Right lung (tissue), 2 donors: ENCODE measurements at regions not wholly inside any gene's neighbourhood (a gene's known extent, or its start where the extent isn't known, plus 50 kb on each side); places are given as distances from the start of the nearest gene placed in this dataset.

Experiments
- DNase-seq, 2 donors: peaks; one replicate each; pipeline ENCODE4 v3.0.0-alpha.2; 2013

DNA sequence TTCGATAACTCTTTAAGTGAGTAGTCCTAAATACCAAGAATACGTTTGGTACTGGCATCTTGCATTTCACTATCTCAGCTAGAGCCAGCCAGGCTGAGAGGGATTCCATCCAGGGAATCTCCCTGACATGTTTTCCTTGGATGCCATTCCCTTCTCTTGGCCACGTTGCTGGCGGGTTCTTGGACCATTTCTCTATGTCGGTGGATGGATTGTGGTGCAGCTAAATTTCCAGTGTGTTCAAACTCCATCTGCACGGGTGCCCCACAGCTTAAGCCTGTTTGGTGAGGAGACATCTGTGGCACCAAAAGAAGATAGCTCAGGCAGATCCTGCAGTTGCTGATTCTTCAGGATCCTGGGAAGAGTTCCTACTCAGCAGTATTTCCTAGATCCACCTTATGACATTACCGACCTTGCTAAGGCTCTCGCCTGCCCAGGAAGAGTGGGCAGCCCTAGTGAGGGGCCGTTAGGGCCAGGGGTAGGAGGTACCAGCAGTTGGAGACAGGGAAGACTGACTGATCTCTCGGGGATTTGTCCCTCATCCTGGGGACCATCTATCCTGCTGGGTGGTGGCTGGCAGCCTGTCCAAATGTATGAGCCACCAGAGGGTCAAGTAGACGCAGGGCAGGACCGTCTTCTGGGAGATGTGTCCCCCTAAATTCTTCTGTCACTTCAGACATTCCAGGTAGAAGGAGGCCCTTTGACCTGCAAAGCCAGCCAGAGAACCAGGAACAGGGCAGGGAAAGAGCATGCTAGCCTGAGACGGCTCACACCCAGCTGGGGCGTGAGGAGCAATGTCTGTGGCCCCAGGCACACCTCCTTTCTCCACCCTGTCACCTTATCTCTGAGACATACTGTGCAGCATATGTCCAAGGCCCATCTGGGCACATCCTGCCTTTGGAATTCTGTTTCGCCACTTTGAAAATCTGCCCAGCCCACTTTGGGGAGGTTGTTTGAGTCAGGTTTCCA lies 72.6 kb upstream of the CAPRIN2 start:
- no peak for DNase-seq

GRCh38 chr12:30826276-30826675 lies 71.5 kb upstream of the CAPRIN2 start:
- DNase-seq, result no peak

- no peak for DNase-seq
Observed at GRCh38 chr12:30825341-30825740, 70.6 kb upstream of the CAPRIN2 start.

- no peak for DNase-seq
Observed at GRCh38 chr12:30824311-30824710, 69.6 kb upstream of the CAPRIN2 start.

DNA sequence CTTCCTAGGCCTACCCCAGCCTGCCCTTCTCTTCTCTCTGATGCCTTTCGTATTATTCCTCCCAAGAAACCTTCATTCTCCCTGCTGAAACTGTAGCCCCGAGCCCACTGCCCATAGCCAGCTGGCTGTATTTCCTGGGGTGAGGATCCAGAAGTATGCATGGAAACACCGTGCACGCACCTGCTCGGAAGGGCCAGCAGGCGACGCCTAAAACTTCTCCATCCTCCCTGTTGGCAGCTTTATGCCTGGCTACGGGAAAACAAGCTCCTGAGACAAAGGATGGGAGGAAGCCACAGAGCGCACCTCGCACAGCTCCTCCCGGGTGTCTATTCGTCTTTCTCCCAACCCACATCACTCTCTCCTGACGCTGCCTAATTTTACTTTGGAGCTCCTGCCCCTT lies 69.0 kb upstream of the CAPRIN2 start:
- no peak for DNase-seq

GRCh38 chr12:30823156-30823699 lies 68.5 kb upstream of the CAPRIN2 start:
- peak; percentile 36 to 38 for DNase-seq

DNA sequence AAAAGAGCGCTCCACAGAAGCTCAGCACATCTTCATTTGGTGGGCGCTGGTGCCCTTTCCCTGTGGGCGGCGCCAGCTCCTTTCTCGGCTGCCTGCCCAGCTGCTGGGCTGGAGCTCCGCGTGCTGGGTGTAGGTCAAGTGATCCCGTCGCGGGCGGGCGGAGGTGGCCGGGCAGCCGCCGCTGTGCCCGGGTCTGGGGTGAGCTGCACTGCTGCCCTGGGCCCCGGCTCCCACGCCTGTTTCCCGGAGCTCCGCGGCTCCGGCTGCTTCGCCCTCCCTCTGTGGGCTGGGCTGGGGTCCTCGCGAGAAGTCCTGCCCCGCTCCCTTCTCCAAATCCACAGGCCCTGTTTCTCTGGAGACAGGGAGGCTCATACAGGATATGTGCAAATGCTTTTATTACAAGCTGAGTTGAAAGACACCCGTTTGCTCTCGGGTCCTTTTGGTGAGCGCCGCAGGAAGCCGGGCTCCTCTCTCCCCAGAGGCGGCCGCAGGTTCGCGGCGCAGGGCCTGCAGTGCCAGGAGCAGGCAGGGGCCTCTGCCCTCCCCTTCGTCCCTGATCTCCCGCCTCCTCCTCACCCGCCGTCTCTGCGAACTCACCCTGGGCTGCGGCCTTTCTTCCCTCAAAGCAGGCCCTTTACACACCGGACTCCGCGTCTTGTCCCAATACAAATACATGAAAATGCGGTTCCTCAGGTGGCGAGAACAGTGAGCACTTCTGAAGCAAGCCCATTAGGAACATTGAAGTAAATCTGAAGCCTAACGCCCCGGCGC lies 67.8 kb upstream of the CAPRIN2 start:
- DNase-seq, result peak; percentile 71 to 72

DNA sequence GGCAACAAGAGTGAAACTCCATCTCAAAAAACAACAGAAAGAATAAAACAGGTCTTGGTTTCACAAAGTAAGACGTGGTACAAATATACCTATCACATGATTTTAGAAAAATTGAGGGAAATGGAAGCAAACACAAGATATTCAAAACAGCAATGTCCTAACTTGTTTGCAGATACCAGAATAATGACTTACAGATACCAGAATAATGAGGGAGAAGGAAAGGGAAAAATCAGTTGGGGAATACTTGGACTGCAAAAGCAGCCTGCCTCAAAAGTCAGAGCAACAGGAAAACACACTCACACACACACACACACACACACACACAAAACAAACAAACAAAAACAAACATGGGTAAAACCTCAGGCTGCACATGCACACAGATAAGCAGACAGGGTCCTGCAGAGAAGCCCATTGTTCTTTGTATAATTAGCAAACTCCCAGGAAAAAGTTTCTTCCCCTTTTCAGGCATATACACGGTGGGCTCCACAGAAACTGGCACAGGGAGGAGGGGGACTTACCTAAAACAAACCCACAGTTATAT lies 65.7 kb upstream of the CAPRIN2 start:
- DNase-seq, result no peak

GRCh38 chr12:30818562-30818961 lies 63.8 kb upstream of the CAPRIN2 start:
- no peak for DNase-seq

GRCh38 chr12:30816742-30817465 lies 62.2 kb upstream of the CAPRIN2 start:
- DNase-seq, result no peak

DNA sequence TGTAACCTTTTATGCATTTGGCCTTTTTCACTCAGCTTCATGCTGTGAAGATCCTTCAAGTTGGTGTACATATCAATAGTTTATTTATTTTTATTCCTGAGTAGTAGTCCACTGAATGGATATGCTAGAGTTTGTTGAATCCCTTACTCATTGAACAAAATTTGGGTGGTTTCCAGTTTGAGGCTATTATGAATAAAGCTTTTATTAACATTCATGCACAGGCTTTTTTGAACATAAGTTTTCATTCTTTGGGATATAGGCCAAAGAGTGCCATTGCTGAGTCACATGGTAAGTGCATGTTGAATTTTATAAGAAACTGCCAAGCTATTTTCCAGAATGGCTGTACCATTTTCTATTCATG lies 59.5 kb upstream of the CAPRIN2 start:
- DNase-seq, result no peak

DNA sequence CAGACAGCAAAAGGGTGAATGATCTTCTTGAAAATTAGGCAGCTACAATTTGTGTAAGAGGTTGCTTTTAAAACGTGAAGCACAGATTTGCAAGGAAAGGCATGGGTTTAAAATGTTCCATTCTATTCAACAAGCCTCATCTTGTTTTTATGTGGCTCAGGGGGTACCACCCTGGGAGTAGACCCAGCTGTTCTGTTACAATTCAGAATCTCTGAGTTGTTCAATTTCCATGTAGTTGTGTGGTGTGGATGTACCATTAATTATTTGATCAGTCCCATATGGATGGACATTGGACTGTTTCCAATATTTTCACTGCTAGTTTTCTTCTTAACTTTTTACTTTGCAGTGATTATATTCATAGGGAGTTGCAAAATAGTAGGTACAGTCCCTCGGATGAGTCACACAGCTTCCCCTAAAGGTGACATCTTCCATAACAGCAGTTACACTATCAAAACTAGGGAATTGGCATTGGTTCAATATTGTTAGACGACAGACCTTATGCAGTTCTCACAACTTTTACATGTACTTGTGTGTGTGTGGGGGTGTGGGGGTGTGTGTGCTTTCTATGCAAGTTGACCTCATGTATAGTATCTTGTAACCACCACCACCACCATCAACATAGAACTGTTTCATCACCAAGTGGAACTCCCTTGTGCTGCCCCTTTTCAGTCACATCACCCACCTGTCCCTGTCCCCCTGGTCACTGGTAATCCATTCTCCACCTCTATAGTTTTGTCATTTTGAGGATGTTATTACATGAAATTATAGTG lies 59.0 kb upstream of the CAPRIN2 start:
- no peak for DNase-seq

DNA sequence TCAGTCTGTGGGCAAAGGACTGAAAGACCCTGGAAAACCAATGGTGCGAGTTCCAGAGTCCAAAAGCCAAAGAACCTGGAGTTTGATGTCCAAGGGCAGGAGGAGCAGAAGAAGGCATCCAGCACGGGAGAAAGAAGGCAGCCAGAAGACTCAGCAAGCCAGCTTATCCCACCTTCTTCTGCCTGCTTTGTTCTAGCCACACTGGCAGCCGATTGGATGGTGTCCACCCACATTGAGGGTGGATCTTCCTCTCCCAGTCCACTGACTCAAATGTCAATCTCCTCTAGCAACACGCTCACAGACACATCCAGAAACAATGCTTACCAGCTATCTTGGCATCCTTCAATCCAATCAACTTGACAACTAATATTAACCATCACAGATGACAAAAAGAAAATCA lies 57.2 kb upstream of the CAPRIN2 start:
- no peak for DNase-seq

- DNase-seq, result no peak
Observed at GRCh38 chr12:30810918-30811317, 56.2 kb upstream of the CAPRIN2 start.

DNA sequence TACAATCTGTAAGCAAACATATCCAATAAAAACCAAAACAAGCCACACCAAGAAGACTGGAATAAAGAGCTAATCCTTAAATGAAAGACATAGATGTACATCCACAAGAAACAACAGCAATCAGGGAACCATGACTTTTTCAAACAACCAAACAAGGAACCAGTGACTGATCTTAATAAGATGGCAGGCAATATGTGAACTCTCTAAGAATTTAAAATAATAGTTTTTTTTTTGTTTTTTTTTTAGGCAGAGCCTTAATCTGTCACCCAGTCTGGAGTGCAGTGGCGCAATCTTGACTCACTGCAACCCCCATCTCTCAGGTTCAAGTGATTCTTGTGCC lies 52.9 kb upstream of the CAPRIN2 start:
- no peak for DNase-seq

DNA sequence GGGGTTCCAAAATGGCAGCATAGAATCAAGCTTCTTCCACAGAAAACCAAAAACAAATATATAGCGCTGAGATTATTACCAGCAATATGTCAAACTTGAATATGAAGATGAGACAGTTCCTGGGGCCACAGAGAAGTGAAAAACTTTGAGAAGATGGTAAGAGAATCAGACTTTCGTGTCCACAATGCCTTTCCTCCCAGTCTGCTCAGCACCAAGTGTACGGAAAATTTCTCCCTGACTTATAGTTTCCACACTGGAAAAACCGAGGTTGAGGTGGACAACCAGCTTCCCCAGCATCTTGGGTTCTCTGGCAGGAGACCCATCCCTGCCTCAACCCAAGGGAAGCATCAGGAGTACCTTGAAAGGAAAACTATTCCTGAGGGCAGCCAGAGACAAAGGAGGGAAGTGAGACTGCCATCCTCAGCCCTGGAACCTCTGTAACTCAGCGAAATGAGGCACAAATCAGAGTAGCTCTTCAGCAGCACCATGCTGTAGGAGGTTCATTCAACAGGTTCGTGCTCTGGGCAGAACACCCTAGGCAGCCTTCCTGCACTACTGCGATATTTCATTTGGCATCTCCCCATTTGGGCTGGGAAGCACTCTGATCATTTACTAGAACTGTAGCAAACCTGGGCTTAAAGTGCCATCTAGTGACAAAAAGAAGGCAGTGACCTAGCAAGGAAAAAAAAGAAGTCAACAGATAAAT lies 52.4 kb upstream of the CAPRIN2 start:
- peak; percentile 27 to 48 for DNase-seq

DNA sequence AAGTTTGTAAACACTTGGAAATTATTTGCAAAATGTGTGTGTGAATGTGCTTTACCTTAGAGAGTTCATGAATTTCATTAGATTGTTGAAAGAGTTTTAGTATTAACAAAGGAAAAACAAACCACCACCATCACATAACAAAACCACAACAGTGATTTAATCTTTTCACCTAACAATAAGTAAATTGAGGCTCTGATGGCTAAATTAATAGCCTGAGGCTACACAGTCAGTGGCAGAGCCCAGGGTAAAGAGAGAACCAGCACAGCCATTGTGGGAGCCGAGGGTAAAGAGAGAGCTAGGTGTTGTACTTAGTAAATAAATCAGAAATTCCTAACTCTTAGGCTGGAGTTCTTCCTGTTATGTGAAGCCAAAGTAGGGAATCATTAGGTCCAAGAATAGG lies 51.2 kb upstream of the CAPRIN2 start:
- no peak for DNase-seq
